Mucosa of descending colon (tissue), 3 donors: ENCODE measurements at regions not wholly inside any gene's neighbourhood (a gene's known extent, or its start where the extent isn't known, plus 50 kb on each side); places are given as distances from the start of the nearest gene placed in this dataset.

ENCODE experiments used
- ATAC-seq: fragments of 200-7000 bp; cut with Tn5 transposase; one replicate; pipeline ENCODE4 v1.9.1; 2020; ENCODE audit warnings: mild to moderate bottlenecking, moderate library complexity
- DNase-seq, 3 donors: peaks; one replicate each; pipeline ENCODE4 v3.0.0-alpha.2; 2020
- H3K36me3 ChIP-seq: fragments of 200-600 bp; one replicate; pipeline ENCODE4 v1.8.0; 2021; ENCODE audit warnings: low read depth, mild to moderate bottlenecking
- H3K4me1 ChIP-seq: fragments of 200-600 bp; one replicate; pipeline ENCODE4 v1.8.0; 2021; ENCODE audit warnings: low read depth, mild to moderate bottlenecking
- H3K4me3 ChIP-seq: fragments of 200-600 bp; one replicate; pipeline ENCODE4 v1.8.0; 2021; ENCODE audit warnings: mild to moderate bottlenecking
- H3K9me3 ChIP-seq: fragments of 200-600 bp; one replicate; pipeline ENCODE4 v1.8.0; 2021; ENCODE audit warnings: mild to moderate bottlenecking
- CTCF ChIP-seq: fragments of 200-600 bp; IDR thresholded peaks from one replicate; pipeline ENCODE4 v1.8.0; 2022; ENCODE audit warnings: antibody characterized with exemption, mild to moderate bottlenecking
- intact Hi-C, 2 donors: fragments of 100-400 bp; cut with DNase I in 1 of 2; cut with micrococcal nuclease in 1 of 2; formaldehyde crosslinking; loops; one replicate each; pipeline versions ENCODE4 v1.11.0 to v1.11.1; 2022; cut with DNase I, micrococcal nuclease
- donor health status: DM: no; HTN: no; CAD: no; lungs with moderate emphysema.
- donor health status: DM: no; HTN: no; CAD: no.
- donor health status: DM: no; HTN: yes; CAD: no.

- Histone ChIP-seq H3K4me1 (no peaks in the 10 kb centered on the region), H3K36me3 (no peaks in the 10 kb centered on the region), H3K4me3 (no peak overlapping the region), H3K9me3 (no peaks in the 10 kb centered on the region)
- intact Hi-C loops, result no loop called here
- DNase-seq (no peak), ATAC-seq (no peak)
- TF ChIP-seq CTCF, result no peak
Observed at GRCh38 chr7:54674891-54675290, 84.1 kb downstream of the SEC61G start.

GRCh38 chr7:54672519-54672918 lies 86.5 kb downstream of the SEC61G start:
- Histone ChIP-seq H3K36me3 (no peaks in the 10 kb centered on the region), H3K4me3 (no peak overlapping the region), H3K4me1 (no peaks in the 10 kb centered on the region), H3K9me3 (no peaks in the 10 kb centered on the region)
- DNase-seq (no peak), ATAC-seq (no peak)
- TF ChIP-seq CTCF, result no peak
- intact Hi-C loops, result no loop called here

- peak; percentile 74 to 85 (median 77) for DNase-seq
- Histone ChIP-seq H3K36me3 (no peaks in the 10 kb centered on the region), H3K4me1 (no peaks in the 10 kb centered on the region), H3K4me3 (no peak overlapping the region), H3K9me3 (no peaks in the 10 kb centered on the region)
- ATAC-seq, result peak; percentile 96
- intact Hi-C loops, result no loop called here
- no peak for TF ChIP-seq CTCF
Observed at GRCh38 chr7:54664235-54665228, 94.5 kb downstream of the SEC61G start.

- peak; percentile 16 for ATAC-seq
Observed at GRCh38 chr7:54663603-54664234, 95.3 kb downstream of the SEC61G start.

GRCh38 chr7:54663186-54663585 lies 95.8 kb downstream of the SEC61G start:
- H3K4me1 ChIP-seq, result no peaks in the 10 kb centered on the region
- no peak for TF ChIP-seq CTCF
- no peak overlapping the region for H3K4me3 ChIP-seq
- intact Hi-C loops, result no loop called here
- no peak for DNase-seq
- H3K36me3 ChIP-seq, result no peaks in the 10 kb centered on the region
- no peak for ATAC-seq
- no peaks in the 10 kb centered on the region for H3K9me3 ChIP-seq

More at GRCh38 chr7:54663603-54664234, 95.3 kb downstream of the SEC61G start:
- Histone ChIP-seq H3K4me1 (no peaks in the 10 kb centered on the region), H3K4me3 (no peak overlapping the region), H3K9me3 (no peaks in the 10 kb centered on the region), H3K36me3 (no peaks in the 10 kb centered on the region)
- intact Hi-C loops, result no loop called here
- no peak for TF ChIP-seq CTCF
- DNase-seq, result no peak
